ENCODE measurements at regions not wholly inside any gene's neighbourhood (a gene's known extent, or its start where the extent isn't known, plus 50 kb on each side); places are given as distances from the start of the nearest gene placed in this dataset.

GRCh38 chr19:29397748-29398147, 128.0 kb upstream of the VSTM2B start:
- intact Hi-C loops (cut with micrococcal nuclease; ENCODE audit: unreplicated experiment): no loop called here
- Histone ChIP-seq H3K9me2 (ENCODE audit: insufficient read depth, low read length) (no peaks in the 10 kb centered on the region), H3K4me1 (ENCODE audit: insufficient read depth, low read length, poor library complexity, severe bottlenecking) (no peaks in the 10 kb centered on the region), H2AFZ (ENCODE audit: low read length) (no peak overlapping the region), H3K4me3 (ENCODE audit: low read depth, low read length, poor library complexity, severe bottlenecking) (no peak overlapping the region), H3K36me3 (ENCODE audit: insufficient read depth, low read length) (no peaks in the 10 kb centered on the region), H3K4me2 (ENCODE audit: low read length) (no peak overlapping the region), H4K20me1 (ENCODE audit: insufficient read depth, low read length) (no peaks in the 10 kb centered on the region), H3K27ac (ENCODE audit: low read depth, low read length, poor library complexity, severe bottlenecking) (no peak overlapping the region), H3K79me2 (ENCODE audit: insufficient read depth, low read depth, low read length) (no peaks in the 10 kb centered on the region), H3K9me3 (ENCODE audit: low read length) (no peaks in the 10 kb centered on the region)
- POLR2A ChIA-PET: no interaction called here
- CTCF ChIA-PET (ENCODE audit: unreplicated experiment): no interaction called here
- TF ChIP-seq EZH2phosphoT487 (IDR thresholded peaks at IDR 0.05; ENCODE audit: borderline replicate concordance, low read depth, low read length) (no peak), CTCF (conservative IDR thresholded peaks at IDR 0.05; ENCODE audit: low read length) (no peak)
- no peak for DNase-seq (ENCODE audit: low spot score)
- no TSS peak for BruUV-seq (replicated peaks)

- no peak for TF ChIP-seq CTCF (conservative IDR thresholded peaks at IDR 0.05; ENCODE audit: low read length)
- no peak for TF ChIP-seq EZH2phosphoT487 (IDR thresholded peaks at IDR 0.05; ENCODE audit: borderline replicate concordance, low read depth, low read length)
- no peak overlapping the region for H3K4me3 ChIP-seq (ENCODE audit: low read depth, low read length, poor library complexity, severe bottlenecking)
Observed at GRCh38 chr19:29399804-29400203, 126.0 kb upstream of the VSTM2B start.

GRCh38 chr19:29400917-29401711, 124.7 kb upstream of the VSTM2B start:
- no peaks in the 10 kb centered on the region for H4K20me1 ChIP-seq (ENCODE audit: insufficient read depth, low read length)
- POLR2A ChIA-PET: no interaction called here
- H3K4me2 ChIP-seq (ENCODE audit: low read length): no peak overlapping the region
- H3K4me1 ChIP-seq (ENCODE audit: insufficient read depth, low read length, poor library complexity, severe bottlenecking): no peaks in the 10 kb centered on the region
- TF ChIP-seq EZH2phosphoT487 (IDR thresholded peaks at IDR 0.05; ENCODE audit: borderline replicate concordance, low read depth, low read length): no peak
- H2AFZ ChIP-seq (ENCODE audit: low read length): no peak overlapping the region
- no peaks in the 10 kb centered on the region for H3K36me3 ChIP-seq (ENCODE audit: insufficient read depth, low read length)
- no peak for DNase-seq (ENCODE audit: low spot score)
- H3K79me2 ChIP-seq (ENCODE audit: insufficient read depth, low read depth, low read length): no peaks in the 10 kb centered on the region
- no TSS peak for BruUV-seq (replicated peaks)
- H3K27ac ChIP-seq (ENCODE audit: low read depth, low read length, poor library complexity, severe bottlenecking): no peak overlapping the region
- no peak overlapping the region for H3K4me3 ChIP-seq (ENCODE audit: low read depth, low read length, poor library complexity, severe bottlenecking)
- no peaks in the 10 kb centered on the region for H3K9me2 ChIP-seq (ENCODE audit: insufficient read depth, low read length)
- intact Hi-C loops (cut with micrococcal nuclease; ENCODE audit: unreplicated experiment): no loop called here
- no peaks in the 10 kb centered on the region for H3K9me3 ChIP-seq (ENCODE audit: low read length)
- CTCF ChIA-PET (ENCODE audit: unreplicated experiment): interaction anchor here (0.6 kb wide), 1 partner anchor 79 kb away, joined by 6 read pairs; no protein-coding TSS in a partner anchor

More at GRCh38 chr19:29399804-29400203, 126.0 kb upstream of the VSTM2B start:
- H2AFZ ChIP-seq (ENCODE audit: low read length): no peak overlapping the region
- intact Hi-C loops (cut with micrococcal nuclease; ENCODE audit: unreplicated experiment): no loop called here
- no peak for DNase-seq (ENCODE audit: low spot score)
- POLR2A ChIA-PET: interaction anchor here (0.7 kb wide), 1 partner anchor 677 kb away, joined by 4 read pairs; no protein-coding TSS in a partner anchor
- no peaks in the 10 kb centered on the region for H3K9me2 ChIP-seq (ENCODE audit: insufficient read depth, low read length)
- H3K36me3 ChIP-seq (ENCODE audit: insufficient read depth, low read length): no peaks in the 10 kb centered on the region
- no peaks in the 10 kb centered on the region for H3K79me2 ChIP-seq (ENCODE audit: insufficient read depth, low read depth, low read length)
- no peaks in the 10 kb centered on the region for H3K9me3 ChIP-seq (ENCODE audit: low read length)
- no peak overlapping the region for H3K27ac ChIP-seq (ENCODE audit: low read depth, low read length, poor library complexity, severe bottlenecking)
- H3K4me1 ChIP-seq (ENCODE audit: insufficient read depth, low read length, poor library complexity, severe bottlenecking): no peaks in the 10 kb centered on the region
- CTCF ChIA-PET (ENCODE audit: unreplicated experiment): no interaction called here
- no peak overlapping the region for H3K4me2 ChIP-seq (ENCODE audit: low read length)
- no TSS peak for BruUV-seq (replicated peaks)
- H4K20me1 ChIP-seq (ENCODE audit: insufficient read depth, low read length): no peaks in the 10 kb centered on the region
